ENCODE measurements at regions not wholly inside any gene's neighbourhood (a gene's known extent, or its start where the extent isn't known, plus 50 kb on each side); places are given as distances from the start of the nearest gene placed in this dataset.

DNA sequence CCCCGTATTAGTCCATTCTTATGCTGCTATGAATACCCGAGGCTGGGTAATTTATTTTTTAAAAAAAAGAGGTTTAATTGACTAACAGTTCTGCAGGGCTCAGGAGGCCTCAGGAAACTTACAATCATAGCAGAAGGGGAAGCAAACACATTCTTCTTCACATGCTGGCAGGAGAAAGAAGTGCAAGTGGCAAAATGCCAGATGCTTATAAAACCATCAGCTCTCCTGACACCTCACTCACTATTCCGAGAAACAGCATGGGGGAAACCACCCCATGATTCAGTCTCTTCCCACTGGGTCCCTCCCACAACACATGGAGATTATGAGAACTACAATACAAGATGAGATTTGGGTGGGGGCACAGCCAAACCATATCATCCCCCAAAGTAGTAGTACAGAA, 2148.5 kb upstream of the PIK3C3 start:
- DNase-seq = no peak

DNA sequence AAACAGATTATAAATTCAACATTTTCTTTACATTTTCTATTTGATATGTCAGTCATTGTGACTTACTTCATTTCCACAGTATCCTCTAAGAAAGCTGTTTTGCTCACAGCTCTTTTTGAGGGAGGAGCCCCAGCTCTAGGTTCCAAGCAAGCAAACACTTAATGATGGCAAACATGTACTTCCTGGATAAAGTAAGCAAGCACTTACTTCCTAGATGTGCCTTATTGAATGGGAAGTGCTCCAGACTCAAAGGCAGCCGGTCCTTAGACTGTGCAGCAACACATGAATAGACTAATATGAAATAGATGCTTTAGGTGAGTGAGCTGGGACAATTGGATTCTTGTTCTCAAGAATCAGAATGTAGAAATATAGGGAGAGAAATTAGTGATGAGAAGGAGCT, 2149.8 kb upstream of the PIK3C3 start:
- no peak for DNase-seq

DNA sequence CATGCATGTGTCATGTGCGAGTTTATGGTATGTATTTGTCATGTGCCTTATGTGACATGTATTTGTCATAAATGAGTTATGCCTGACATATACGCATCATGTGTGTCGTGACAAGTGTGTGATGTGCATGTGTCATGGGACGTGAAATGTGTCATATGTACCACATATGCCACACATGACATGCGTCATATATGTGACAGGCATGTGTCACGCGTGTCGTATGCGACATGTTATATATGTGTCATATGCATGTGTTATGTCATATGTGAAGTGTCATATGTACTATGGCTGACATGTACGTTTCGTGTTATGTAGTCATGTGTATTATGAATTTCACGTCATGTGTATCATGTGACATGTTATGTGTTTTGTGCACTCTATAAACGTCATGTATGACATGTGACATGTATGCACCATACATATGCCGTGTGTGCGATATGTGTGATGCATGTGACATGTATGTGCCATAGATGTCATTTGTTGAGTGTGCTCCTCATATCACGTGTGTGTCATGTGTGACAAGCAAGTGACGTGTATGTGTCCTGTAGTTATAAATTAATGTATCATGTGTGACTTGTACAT, 2152.3 kb upstream of the PIK3C3 start:
- no peak for DNase-seq

DNA sequence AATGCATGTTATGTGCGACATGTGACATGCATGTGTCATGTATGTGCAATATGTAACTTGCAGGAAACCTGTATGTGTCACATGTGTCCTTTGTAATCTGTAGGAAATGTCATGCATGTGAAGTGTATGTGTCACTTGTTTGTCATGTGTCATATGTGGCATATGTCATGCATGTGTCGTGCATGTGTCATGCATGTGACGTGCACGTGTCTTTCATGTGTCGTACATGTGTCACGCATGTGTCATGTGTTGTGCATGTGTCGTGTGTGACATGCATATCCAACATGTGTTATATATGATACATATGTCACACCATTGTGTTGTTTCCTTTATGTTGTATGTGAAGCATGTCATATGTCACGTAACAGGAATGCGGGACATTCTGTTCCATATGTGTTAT, 2153.2 kb upstream of the PIK3C3 start:
- DNase-seq = no peak

DNA sequence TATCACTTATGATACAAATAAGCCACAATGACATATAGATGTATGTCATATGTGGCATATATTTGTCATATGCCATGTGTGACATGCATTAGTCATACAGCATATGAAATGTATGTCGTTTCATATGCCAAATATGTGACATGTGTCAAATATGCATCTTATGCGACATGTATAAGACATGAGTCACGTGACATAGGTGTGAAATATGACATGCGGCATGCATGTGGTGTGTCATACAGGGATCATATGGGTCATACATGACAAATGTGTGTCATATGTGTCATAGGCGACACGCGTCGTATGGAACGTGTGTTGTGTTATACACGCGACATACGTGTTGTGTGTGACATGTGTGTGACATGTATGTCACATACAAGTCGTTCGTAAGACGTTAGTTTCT, 2154.0 kb upstream of the PIK3C3 start:
- DNase-seq = no peak

DNA sequence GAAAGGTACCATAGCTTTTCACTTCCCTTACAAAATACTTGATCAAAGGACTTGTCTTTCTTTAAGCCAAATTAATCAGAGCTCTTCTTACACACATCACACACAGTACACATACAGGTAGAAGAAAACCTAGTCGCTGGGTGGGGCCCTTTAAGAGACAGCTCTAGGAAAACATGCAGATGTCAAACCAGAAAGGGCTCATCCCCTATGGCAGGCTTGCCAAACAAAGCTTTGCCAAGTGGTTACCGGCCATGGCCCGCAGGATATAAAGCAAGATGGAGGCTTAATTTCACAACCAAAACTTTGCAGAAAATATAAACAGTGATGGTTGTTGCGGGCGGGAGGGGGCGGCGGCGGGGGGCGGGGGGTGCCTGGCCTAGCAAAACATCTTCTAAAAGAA, 2156.0 kb upstream of the PIK3C3 start:
- DNase-seq = no peak

DNA sequence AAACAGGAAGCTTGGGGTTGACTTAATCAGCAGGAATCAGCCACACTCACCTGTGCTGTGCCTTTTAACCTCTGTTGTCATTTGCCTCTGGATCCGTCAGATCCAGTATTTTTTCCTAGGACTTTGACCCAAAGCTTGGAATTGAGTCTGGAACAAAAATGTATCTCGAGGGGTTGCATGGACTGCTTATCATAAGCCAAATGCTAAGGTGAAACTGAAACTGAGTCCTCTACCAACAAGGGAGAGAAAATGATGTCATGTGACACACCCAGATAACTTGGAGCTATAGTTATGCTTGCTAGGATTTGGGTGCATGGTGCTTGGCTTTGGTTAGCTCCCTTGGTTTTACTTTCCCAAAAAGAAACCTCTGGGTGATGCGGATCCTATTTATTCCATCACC, 2158.6 kb upstream of the PIK3C3 start:
- DNase-seq = no peak

DNA sequence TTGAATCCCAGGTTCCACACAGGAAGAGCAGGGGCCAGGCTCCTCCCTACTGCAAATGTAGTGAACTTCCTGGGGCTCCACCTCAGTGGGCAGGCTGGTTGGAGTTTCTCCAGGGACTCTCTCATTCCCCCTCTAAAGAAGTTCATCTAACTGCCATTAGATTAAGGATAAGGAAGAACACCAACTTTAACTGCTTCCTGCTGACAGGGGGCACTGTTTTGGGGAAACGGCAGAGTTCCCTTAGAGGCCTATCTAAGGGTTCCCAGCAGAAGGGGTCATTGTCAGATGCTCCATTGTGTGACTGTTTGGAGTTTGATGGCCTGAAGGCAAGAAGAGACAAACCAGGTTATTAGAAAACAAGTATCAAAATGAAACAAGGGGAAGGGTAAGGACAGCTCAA, 2159.7 kb upstream of the PIK3C3 start:
- no peak for DNase-seq

DNA sequence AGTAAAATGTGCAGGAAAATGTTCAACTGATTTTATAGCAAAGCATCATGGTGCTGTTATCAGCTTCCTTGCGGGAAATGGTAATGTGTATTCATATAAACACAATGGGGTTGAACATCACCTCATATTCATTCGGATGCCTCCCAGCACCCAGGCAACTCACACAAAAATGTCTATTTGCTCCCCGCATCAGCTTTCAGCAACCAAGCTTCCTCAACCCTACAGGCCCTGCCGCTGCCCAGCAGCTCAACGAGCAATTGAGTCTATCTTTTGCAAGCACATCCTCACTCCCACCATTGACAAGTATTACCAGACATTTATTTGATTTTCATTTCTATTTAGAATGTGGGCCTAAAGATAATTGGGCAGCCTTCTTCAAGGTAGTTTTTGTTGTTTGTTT, 2161.4 kb upstream of the PIK3C3 start:
- DNase-seq = no peak

DNA sequence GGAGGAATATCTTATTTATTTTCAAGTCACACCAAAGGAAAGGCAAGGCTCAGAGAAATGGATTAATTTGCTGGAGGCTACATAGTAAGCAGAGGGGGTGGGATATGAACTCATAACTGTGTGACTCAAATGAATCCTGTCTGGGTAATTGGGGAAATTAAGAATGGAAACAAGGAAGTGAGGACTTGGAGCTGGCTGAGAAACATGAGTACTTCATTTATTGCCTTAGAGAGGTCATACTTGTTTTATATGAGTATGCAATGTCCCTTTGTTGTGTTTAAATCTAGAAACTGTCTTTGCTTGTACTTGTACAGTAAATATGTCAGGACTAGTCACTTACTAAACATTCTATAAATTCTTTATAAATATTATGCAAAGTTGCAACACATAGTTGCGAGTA, 2166.7 kb upstream of the PIK3C3 start:
- no peak for DNase-seq

DNA sequence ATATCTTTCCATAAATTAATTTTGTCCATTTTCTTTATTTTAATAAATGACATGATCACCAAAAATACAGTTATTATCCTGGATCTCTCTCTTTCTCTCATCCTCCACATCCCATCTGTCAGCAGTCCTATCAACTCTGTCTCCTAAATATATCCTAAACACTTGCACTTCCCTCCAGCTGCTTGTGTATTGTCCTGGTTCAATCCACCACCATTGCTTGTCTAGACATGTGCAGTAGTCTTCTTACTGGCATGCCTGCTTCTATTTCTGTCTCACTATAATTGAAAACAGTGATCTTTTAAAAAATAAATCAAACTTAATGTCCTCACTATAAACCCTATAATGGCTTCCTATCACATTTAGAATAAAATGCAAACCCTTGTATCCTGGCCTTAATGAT, 2168.6 kb upstream of the PIK3C3 start:
- DNase-seq = no peak

DNA sequence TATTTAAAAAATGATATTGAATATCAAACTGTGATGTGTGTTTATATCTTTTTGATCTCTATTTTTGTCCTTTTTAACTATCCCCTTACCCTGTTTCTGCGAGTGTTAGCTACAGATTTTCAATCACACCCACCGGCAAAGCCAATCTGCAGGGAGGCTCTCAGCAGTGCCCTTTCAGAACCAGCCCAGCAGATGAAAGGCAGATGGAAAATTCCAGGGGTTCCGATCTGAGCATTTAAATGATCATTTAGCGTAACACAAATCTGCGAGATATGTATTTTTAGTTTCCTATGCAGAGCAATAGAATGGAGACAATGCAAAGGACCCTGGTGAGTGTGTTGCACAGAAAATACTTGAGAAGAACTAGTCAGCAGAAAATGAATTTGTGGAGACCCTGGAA, 2170.5 kb upstream of the PIK3C3 start:
- no peak for DNase-seq

DNA sequence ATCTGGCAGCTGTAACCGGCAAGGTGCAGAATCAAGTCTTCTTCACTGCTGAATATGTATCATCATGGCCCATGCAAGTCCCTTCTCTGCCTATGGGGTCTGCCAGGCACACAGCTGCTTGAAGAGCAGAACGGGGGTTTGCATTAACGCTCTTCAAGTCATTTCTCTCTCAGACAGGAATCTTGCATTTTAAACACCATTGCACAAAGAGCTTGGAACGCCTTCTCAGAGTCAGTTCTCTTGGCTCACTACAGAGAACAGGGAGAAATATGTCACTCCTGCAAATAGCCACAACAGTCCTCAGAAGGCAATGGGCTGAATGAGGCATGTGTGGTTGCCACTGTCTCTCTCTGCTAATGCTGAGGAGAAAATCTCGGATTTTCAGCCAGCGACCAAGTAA, 2173.5 kb upstream of the PIK3C3 start:
- no peak for DNase-seq

DNA sequence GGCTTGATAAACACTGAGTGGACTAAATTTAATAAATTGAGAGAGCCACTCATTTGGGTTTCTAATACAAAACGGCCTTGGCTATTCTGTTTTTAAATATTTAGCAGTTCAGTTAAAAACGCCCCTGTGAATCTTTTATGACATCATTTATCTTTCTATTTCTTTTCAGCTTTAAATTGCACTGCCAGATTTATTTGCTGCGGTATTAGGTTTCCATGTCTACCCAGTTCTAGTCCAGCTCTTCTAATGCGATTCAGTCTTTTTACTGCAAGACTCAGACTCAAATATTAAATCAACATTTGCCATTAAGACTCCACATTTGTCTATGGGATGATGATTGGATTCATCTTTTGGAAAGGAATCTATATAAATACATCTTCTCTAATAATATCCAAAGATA, 2174.3 kb upstream of the PIK3C3 start:
- DNase-seq = no peak

DNA sequence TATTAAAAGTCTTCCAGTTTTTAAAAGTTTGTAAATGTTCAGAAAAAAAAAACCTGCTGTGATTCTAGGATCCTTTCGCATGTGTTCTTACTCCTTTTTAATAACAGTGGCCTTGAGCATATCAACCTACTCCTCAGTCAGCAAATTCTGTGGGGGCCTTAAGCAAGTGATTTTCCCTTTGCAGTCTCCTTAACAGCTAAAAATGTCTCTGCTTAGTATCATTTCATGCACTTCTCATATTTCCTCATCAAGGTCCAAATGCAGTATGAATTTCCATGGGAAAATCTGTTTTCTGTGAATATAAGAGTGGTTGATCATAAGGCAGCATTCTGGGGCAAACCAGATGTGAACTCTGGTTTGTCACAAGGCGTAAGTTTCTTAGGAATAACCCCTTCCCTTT, 2175.1 kb upstream of the PIK3C3 start:
- no peak for DNase-seq

DNA sequence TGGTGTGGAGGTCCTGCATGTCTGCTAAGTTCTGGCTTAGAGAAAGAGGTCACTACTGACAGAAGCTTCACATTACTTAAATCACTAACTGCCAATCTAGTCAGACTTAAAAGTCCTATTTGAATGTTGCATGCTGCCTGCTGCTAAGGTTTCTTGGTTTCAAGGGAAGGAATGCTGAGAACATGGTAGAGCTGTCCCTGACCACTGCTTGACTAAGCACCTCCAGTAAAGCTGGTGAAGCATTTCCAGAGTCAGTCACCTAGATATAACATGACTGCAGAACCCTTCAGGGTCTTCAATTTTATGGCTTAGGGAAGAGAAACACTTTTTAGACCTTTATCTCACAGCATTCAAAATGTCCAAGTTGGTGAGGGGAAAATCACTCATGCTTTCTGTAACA, 2178.3 kb upstream of the PIK3C3 start:
- no peak for DNase-seq

DNA sequence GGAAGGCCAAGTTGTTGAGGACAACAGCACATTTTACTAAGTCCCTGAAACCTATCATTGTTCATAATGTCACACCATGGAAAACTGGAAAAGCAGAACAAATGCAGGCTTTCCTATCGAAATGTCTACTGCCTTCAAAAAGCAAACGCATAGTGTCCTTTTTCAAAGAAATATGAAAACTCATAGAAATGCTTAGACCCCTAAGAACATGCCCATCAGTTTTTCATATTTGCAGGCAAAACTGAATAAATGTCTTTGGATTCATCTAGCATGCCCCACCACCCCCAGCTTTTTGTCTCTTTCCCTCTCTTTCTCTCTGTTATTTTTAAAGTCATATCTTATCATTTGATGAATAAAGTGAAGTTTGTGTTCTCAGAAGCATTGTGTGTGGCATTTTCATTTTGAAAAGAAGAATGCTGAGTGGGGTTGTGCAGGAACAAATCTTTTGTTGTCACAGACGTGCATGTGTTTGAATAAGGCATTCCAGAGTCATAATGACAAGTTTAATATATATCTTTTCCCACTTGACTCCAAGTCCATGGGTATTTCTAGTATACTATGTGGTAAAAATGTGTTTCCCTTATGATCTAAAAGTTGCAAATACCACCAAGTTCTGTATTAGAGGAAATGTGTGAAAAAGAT, 2180.0 kb upstream of the PIK3C3 start:
- no peak for DNase-seq

DNA sequence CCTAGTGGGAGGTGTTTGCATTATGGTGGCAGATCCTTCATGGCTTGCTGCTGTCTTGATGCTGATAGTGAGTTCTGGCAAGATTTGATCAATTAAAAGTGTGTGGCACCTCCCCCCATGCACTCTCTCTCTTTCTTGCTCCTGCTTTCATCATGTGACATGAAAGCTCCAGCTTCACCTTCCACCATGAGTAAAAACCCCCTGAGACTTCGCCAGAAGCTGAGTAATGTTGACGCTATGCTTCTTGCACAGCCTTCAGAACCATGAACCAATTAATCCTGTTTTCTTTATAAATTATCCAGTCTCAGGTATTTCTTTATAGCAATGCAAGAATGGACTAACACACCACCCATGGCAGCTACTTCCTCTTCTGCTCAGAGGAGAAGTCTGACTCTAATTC, 2181.4 kb upstream of the PIK3C3 start:
- no peak for DNase-seq

DNA sequence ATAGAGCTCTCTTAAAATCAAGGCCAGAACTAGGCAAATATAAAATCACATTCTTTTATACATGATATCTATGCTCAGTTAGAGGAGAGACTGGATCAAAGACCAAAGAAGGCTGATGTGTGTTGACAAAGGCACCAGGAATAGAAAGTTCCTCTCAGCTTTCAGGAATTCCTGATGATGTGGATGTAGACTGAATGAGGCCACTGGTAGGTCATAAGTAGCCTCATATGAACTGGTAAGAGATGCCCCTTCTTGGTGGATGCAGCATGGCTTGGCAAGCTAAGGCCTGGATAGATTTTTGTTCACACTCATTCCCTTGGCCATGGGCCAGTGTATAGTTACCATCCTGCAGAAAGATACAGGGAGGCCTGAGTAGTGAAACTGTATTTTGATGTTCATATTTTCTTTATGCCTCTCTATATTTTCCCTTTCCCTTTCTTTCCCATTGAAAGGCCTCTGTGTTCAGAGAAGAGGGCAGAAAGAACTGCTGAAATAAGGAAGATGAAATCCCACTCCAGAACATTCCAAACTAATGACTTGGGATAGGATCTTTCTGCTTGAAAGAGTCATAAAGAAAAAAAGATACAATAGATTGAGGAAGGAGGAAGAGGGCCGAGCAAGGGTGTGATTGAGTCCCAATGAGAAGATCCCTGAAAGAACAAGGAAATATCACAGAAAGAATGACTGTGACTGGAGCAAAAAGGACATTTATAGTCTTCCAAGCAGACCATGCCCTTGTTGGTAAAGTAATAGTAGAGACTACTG, 2182.7 kb upstream of the PIK3C3 start:
- DNase-seq = no peak

DNA sequence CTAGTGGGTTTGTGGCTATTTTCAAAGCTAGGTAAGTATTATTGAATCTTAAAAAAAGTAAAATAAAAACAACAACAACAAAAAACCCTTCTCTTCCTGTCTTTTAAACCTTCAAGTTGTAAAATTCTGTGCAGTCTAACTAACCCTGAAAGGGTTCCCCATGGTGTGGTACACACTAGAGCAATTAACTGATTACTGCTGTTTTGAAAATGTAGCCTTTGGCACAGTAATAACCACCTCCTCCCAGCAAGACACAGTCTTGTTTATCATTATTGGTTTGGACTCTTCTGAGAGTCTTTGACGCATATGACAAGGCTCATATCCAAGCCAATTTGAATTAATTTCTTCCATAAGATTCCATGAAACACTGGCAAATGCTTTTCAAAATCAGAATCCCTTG, 2184.6 kb upstream of the PIK3C3 start:
- no peak for DNase-seq

DNA sequence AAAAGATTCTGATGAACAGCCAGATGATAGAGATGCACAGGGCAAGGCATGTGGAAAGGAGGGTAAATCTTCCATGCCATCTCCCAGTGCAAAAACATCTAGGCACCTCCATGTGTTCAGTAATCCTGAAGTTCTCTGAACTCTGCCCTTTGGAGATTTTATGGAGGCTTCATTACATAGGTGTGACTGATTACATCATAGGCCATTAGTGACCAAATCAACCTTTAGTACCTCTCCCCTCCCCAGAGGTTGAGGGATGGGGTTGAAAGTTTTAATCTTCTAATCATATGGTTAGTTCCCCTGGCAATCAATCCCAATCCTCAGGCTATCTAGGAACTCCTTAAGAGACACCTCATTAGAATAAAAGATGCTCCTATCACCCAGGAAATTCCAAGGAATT, 2190.2 kb upstream of the PIK3C3 start:
- no peak for DNase-seq

DNA sequence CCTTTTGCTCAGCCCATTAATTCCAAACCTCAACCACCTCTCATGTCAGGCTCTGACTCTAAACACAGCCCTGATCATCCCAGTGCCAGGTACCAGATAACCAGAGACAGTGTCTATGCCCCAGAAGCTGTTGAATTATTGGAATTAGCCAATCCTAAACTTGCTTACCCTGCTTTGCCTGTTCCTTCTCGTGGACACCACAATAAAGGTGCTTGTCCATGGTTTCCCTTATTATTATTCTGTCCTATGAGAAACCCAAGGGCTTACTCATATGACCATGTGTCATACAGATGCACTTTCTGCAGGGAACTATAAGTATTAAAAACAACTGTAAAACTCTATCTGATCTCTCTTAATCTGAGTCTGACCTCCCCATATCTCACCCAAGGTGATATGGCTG, 2193.8 kb upstream of the PIK3C3 start:
- no peak for DNase-seq

DNA sequence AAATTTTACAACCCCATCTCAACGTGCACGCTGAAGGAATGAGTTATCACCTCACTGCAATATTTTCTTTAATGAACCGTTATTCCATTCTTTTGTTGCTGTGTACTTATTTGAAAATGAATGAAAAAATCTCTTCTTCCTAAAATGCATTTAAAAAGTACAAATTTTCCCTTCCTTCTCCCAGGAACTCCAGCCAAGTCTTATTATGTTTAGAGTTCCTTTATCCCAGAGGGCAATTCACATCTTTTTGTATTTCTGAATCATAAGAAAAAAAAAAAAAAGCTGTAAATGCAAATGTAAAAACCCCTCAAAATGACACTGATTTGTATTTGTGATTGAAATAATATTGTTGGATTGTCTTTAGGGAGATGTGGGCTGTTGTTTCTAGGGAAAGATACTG, 2194.3 kb upstream of the CELF4 start:
- DNase-seq = no peak

DNA sequence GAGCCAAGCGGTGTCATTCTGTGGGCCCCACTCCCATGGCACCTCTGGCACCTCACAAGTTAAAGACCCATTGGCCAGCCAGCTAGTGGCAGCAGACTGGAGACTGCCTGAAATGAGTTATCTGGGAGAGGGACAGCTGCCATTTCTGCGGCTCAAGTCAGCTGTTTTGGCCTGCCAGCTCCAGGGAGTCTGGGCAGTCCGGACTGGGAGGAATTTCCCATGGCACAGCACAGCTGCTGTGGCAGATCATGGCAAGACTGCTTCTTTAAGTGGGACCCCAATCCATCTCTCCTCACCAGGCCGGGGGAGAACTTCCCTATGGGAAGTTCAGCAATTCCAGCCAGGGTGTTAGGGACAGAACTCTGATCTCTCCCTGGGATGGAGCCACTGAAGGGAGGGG, 2187.6 kb upstream of the CELF4 start:
- no peak for DNase-seq

DNA sequence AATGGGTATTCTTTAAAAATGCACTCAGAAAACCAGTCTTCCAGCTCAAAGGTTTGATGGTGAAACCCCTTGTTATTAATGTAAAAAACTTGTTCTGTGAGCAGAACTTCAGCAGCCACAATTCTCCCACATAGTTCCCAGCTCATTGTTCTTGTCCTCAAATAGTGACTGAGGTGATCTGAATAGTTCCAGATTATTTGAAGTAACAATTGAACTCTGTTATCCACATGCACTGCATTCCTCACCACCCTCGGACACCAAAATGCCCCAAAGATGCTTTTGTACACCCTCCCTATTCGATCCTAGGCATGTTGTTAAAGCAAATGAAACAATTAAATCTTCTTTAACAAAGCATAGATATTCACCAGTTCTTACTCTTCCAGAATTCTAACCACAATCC, 2186.8 kb upstream of the CELF4 start:
- no peak for DNase-seq
